ENCODE measurements at regions not wholly inside any gene's neighbourhood (a gene's known extent, or its start where the extent isn't known, plus 50 kb on each side); places are given as distances from the start of the nearest gene placed in this dataset.

DNA sequence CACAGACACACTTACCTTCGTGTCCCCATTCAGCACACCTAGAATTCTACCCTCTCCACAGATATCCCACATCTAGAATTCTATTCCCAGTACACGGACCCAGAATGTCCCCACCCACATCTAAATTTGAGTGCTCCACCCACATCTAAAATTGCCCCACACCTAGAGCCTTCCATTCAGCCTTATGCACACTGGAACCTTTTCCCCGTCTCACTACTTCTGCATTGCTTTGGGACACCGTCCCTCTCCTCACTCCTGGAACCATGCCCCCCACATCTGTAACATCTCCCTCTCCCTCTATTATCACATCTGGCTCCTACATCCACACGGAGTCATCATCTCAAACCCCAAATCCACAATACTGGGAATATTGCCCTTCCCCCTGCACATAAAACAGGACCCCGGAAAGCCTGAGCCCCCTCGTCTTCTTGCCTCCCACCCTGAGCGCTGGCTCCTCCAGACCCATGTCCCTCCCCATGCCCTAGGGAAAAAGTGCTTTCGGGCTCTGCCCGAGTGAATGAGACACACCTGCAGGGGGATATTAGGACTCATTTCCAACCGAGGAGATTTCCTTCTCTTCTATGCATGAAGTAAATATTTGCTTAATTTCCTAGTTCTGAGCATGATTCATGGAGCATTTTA is 125.8 kb upstream of the UNC5B start (continued):
- TF ChIP-seq PBX3 (CRISPR knock-in tag; IDR thresholded peaks at IDR 0.05) (no peak), ZFHX2 (tag by site-specific recombination; conservative IDR thresholded peaks at IDR 0.05) (peak; percentile 55; the same call in 1 of the 2 replicates), ZNF366 (tag by site-specific recombination; conservative IDR thresholded peaks at IDR 0.05) (no peak), ZNF274 (IDR thresholded peaks at IDR 0.05; ENCODE audit: low read length) (no peak), ZNF274 (tag by site-specific recombination; IDR thresholded peaks at IDR 0.05; ENCODE audit: borderline replicate concordance) (no peak), ZFP69B (tag by site-specific recombination; IDR thresholded peaks at IDR 0.05) (no peak), ZFP41 (tag by site-specific recombination; IDR thresholded peaks at IDR 0.05; ENCODE audit: borderline replicate concordance) (no peak), EGR2 (tag by site-specific recombination; IDR thresholded peaks at IDR 0.05; ENCODE audit: low read depth) (peak; percentile 64; the same call in 1 of the 2 replicates), ZNF529 (tag by site-specific recombination; IDR thresholded peaks at IDR 0.05; ENCODE audit: insufficient replicate concordance) (no peak)
- TF ChIP-seq, protein P1, sequence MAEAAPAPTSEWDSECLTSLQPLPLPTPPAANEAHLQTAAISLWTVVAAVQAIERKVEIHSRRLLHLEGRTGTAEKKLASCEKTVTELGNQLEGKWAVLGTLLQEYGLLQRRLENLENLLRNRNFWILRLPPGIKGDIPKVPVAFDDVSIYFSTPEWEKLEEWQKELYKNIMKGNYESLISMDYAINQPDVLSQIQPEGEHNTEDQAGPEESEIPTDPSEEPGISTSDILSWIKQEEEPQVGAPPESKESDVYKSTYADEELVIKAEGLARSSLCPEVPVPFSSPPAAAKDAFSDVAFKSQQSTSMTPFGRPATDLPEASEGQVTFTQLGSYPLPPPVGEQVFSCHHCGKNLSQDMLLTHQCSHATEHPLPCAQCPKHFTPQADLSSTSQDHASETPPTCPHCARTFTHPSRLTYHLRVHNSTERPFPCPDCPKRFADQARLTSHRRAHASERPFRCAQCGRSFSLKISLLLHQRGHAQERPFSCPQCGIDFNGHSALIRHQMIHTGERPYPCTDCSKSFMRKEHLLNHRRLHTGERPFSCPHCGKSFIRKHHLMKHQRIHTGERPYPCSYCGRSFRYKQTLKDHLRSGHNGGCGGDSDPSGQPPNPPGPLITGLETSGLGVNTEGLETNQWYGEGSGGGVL (tag by site-specific recombination; IDR thresholded peaks at IDR 0.05): no peak
- TF ChIP-seq, protein P2, sequence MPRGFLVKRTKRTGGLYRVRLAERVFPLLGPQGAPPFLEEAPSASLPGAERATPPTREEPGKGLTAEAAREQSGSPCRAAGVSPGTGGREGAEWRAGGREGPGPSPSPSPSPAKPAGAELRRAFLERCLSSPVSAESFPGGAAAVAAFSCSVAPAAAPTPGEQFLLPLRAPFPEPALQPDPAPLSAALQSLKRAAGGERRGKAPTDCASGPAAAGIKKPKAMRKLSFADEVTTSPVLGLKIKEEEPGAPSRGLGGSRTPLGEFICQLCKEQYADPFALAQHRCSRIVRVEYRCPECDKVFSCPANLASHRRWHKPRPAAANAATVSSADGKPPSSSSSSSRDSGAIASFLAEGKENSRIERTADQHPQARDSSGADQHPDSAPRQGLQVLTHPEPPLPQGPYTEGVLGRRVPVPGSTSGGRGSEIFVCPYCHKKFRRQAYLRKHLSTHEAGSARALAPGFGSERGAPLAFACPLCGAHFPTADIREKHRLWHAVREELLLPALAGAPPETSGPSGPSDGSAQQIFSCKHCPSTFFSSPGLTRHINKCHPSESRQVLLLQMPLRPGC (tag by site-specific recombination; IDR thresholded peaks at IDR 0.05): no peak

- TF ChIP-seq ZNF169 (tag by site-specific recombination; IDR thresholded peaks at IDR 0.05): no peak
- TF ChIP-seq ZBTB49 (tag by site-specific recombination; IDR thresholded peaks at IDR 0.05; ENCODE audit: low read depth): no peak
- no peak for TF ChIP-seq ZNF48 (tag by site-specific recombination; IDR thresholded peaks at IDR 0.05)
- TF ChIP-seq ZNF791 (tag by site-specific recombination; IDR thresholded peaks at IDR 0.05): no peak
- TF ChIP-seq ZNF580 (tag by site-specific recombination; IDR thresholded peaks at IDR 0.05): no peak
- no peak for TF ChIP-seq WT1 (tag by site-specific recombination; IDR thresholded peaks at IDR 0.05)
- no peak for TF ChIP-seq ZNF623 (tag by site-specific recombination; IDR thresholded peaks at IDR 0.05)
- TF ChIP-seq ZNF133 (tag by site-specific recombination; IDR thresholded peaks at IDR 0.05): no peak
- no peak for TF ChIP-seq ZNF10 (tag by site-specific recombination; IDR thresholded peaks at IDR 0.05)
- TF ChIP-seq ZNF701 (tag by site-specific recombination; IDR thresholded peaks at IDR 0.05): no peak
- no peak for TF ChIP-seq ELK4 (IDR thresholded peaks at IDR 0.05; ENCODE audit: borderline replicate concordance, low read depth, low read length)
- no peaks in the 10 kb centered on the region for H3K9me3 ChIP-seq (ENCODE audit: control insufficient read depth, insufficient read depth, low read depth, low read length)
- POLR2A ChIA-PET: no interaction called here
- H3K4me3 ChIP-seq (ENCODE audit: low read depth, low read length): no peak overlapping the region
- no peak overlapping the region for H3K27ac ChIP-seq (ENCODE audit: extremely low read depth, low read depth, low read length)
- CTCF ChIA-PET: interaction anchor here (0.6 to 1.1 kb wide), 3 partner anchors 121 to 197 kb away, joined by 3 read pairs; no protein-coding TSS in a partner anchor
- H3K4me1 ChIP-seq (ENCODE audit: control insufficient read depth, insufficient read depth, low read length): no peaks in the 10 kb centered on the region
- H3K36me3 ChIP-seq (ENCODE audit: control insufficient read depth in 2 of 2, insufficient read depth in 1 of 2, low read length in 2 of 2): no peaks in the 10 kb centered on the region
These were observed 124.7 kb upstream of the UNC5B start for GRCh38 chr10:71087622-71088021.

Measured in HEK293 (cell line).